ENCODE measurements at regions not wholly inside any gene's neighbourhood (a gene's known extent, or its start where the extent isn't known, plus 50 kb on each side); places are given as distances from the start of the nearest gene placed in this dataset.
A peak's percentile ranks its signal among the peaks of the same experiment; 100 is the strongest.

GRCh38 chr1:164183854-164184635, 374.9 kb upstream of the PBX1 start:
- H3K4me1 ChIP-seq (ENCODE audit: control insufficient read depth in 2 of 3, insufficient read depth in 2 of 3, low read depth in 1 of 3, low read length in 3 of 3) = no peaks in the 10 kb centered on the region
- no peak for FAIRE-seq

GRCh38 chr1:164186881-164187280, 372.1 kb upstream of the PBX1 start:
- no peak for TF ChIP-seq CTCF (IDR thresholded peaks at IDR 0.05; ENCODE audit: borderline replicate concordance, extremely low read depth, insufficient read depth)
- Histone ChIP-seq H3K27ac (ENCODE audit: low read depth in 2 of 2, low read length in 2 of 2) (no peak overlapping the region), H3K9me3 (ENCODE audit: control insufficient read depth in 2 of 3, insufficient read depth in 1 of 3, low read length in 3 of 3) (no peaks in the 10 kb centered on the region), H3K4me3 (ENCODE audit: low read length in 3 of 3) (no peak overlapping the region), H3K27me3 (ENCODE audit: control insufficient read depth, insufficient read depth, low read length) (no peaks in the 10 kb centered on the region), H3K36me3 (ENCODE audit: control insufficient read depth in 2 of 3, insufficient read depth in 3 of 3, low read length in 3 of 3) (no peaks in the 10 kb centered on the region), H3K9ac (ENCODE audit: low read length in 3 of 3) (no peak overlapping the region), H3K4me1 (ENCODE audit: control insufficient read depth in 2 of 3, insufficient read depth in 2 of 3, low read depth in 1 of 3, low read length in 3 of 3) (no peaks in the 10 kb centered on the region)
- FAIRE-seq (no peak), DNase-seq (no peak)
- intact Hi-C loops (cut with DNase I) = no loop called here

More at GRCh38 chr1:164183854-164184635, 374.9 kb upstream of the PBX1 start:
- Histone ChIP-seq H3K9ac (ENCODE audit: low read length in 3 of 3) (no peak overlapping the region), H3K27me3 (ENCODE audit: control insufficient read depth, insufficient read depth, low read length) (no peaks in the 10 kb centered on the region), H3K36me3 (ENCODE audit: control insufficient read depth in 2 of 3, insufficient read depth in 3 of 3, low read length in 3 of 3) (no peaks in the 10 kb centered on the region), H3K27ac (ENCODE audit: low read depth in 2 of 2, low read length in 2 of 2) (no peak overlapping the region), H3K9me3 (ENCODE audit: control insufficient read depth in 2 of 3, insufficient read depth in 1 of 3, low read length in 3 of 3) (no peaks in the 10 kb centered on the region), H3K4me3 (ENCODE audit: low read length in 3 of 3) (no peak overlapping the region)
- no peak for TF ChIP-seq CTCF (IDR thresholded peaks at IDR 0.05; ENCODE audit: borderline replicate concordance, extremely low read depth, insufficient read depth)
- intact Hi-C loops (cut with DNase I) = no loop called here
- no peak for DNase-seq

- FAIRE-seq (no peak), DNase-seq (peak in 3 of 5 donors; percentile 22 to 57 (median 43))
- Histone ChIP-seq H3K9ac (ENCODE audit: low read length in 3 of 3) (no peak overlapping the region), H3K9me3 (ENCODE audit: control insufficient read depth in 2 of 3, insufficient read depth in 1 of 3, low read length in 3 of 3) (no peaks in the 10 kb centered on the region), H3K27ac (ENCODE audit: low read depth in 2 of 2, low read length in 2 of 2) (no peak overlapping the region), H3K27me3 (ENCODE audit: control insufficient read depth, insufficient read depth, low read length) (no peaks in the 10 kb centered on the region), H3K4me3 (ENCODE audit: low read length in 3 of 3) (no peak overlapping the region), H3K36me3 (ENCODE audit: control insufficient read depth in 2 of 3, insufficient read depth in 3 of 3, low read length in 3 of 3) (no peaks in the 10 kb centered on the region), H3K4me1 (ENCODE audit: control insufficient read depth in 2 of 3, insufficient read depth in 2 of 3, low read depth in 1 of 3, low read length in 3 of 3) (no peaks in the 10 kb centered on the region)
- intact Hi-C loops (cut with DNase I) = no loop called here
- TF ChIP-seq CTCF (IDR thresholded peaks at IDR 0.05; ENCODE audit: borderline replicate concordance, extremely low read depth, insufficient read depth) = no peak
Measured at GRCh38 chr1:164188497-164188896, 370.5 kb upstream of the PBX1 start.

Measured in kidney (tissue), 13 donors.